HAP-1 (cell line): ENCODE measurements at regions not wholly inside any gene's neighbourhood (a gene's known extent, or its start where the extent isn't known, plus 50 kb on each side); places are given as distances from the start of the nearest gene placed in this dataset.
"Not testable (repeated sequence)": the region's sequence is repeated elsewhere in the genome, so short reads cannot be mapped to it uniquely, and the experiment has no call there.

Source experiments
- DNase-seq, 2 experiments: peaks; one replicate each; pipeline ENCODE4 v3.0.0-alpha.2; 2016 to 2020; ENCODE audit warnings: low spot score in 2 of 2
- H3K27me3 ChIP-seq: fragments of 250-450 bp; sonication (Bioruptor Pico); 2 replicates; pipeline ENCODE4 v1.5.1; 2020; ENCODE audit warnings: low read depth, mild to moderate bottlenecking, moderate library complexity
- H3K36me3 ChIP-seq: fragments of 250-450 bp; sonication (Bioruptor Pico); replicated peaks from 2 replicates; pipeline ENCODE4 v1.5.1; 2020; ENCODE audit warnings: mild to moderate bottlenecking
- H3K4me1 ChIP-seq: fragments of 250-450 bp; sonication (Bioruptor Pico); 2 replicates; pipeline ENCODE4 v1.5.1; 2020; ENCODE audit warnings: mild to moderate bottlenecking
- H3K4me3 ChIP-seq: fragments of 250-450 bp; sonication (Bioruptor Pico); 2 replicates; pipeline ENCODE4 v1.5.1; 2020; ENCODE audit warnings: mild to moderate bottlenecking, moderate library complexity
- H3K9me3 ChIP-seq: fragments of 250-450 bp; sonication (Bioruptor Pico); 2 replicates; pipeline ENCODE4 v1.5.1; 2020; ENCODE audit warnings: mild to moderate bottlenecking, moderate library complexity
- in situ Hi-C: fragments of 300-500 bp; cut with MboI; formaldehyde crosslinking; loops from 3 replicates; pipeline ENCODE4 v1.14.3; 2020; ENCODE audit warnings: low sequenced_read_pairs, inconsistent platforms, mixed read lengths

DNA sequence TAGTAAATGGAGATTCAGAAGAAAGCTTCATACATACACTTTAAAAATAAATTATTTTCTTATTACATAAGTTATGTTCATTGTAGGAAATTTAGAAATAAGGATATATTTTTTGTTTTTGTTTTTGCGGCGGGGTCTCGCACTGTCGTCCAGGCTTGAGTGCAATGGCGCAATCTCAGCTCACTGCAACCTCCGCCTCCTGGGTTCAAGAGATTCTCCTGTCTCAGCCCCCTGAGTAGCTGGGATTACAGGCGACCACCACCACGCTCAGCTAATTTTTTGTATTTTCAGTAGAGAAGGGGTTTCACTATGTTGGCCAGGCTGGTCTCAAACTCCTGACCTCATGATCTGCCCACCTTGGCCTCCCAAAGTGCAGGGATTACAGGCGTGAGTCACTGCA is 71.7 kb upstream of the TSC22D2 start:
- in situ Hi-C loops, H3K9me3 ChIP-seq, H3K27me3 ChIP-seq: not testable (repeated sequence)

DNA sequence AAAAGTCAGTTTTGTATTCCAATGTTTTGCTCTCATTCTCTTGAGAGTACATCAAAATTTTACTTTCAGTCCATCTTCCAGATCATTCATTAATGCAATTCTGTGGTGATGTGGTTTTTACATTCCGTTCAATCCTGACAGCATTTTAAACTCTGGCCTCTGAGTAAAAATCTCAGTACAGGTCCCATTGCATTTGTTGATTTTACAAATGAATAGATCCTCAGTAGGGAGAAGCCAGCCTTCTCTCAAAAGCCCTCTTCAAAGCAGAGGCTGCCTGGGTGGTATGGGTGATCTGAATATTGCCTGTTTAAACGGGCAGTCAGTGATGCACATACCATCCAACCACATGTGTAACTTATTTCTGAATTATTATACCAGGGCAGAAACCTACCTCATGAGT is 72.5 kb upstream of the TSC22D2 start:
- no peak overlapping the region for H3K4me3 ChIP-seq
- H3K9me3 ChIP-seq = no peaks in the 10 kb centered on the region
- DNase-seq = peak; percentile 22 to 25
- H3K27me3 ChIP-seq = no peaks in the 10 kb centered on the region
- H3K36me3 ChIP-seq = no peaks in the 10 kb centered on the region
- H3K4me1 ChIP-seq = peaks cover 8% of the 10 kb centered on the region; the same call in 1 of the 2 replicates
- in situ Hi-C loops = no loop called here

More for the DNA sequence above, 71.7 kb upstream of the TSC22D2 start:
- not testable (repeated sequence) for H3K36me3 ChIP-seq, H3K4me1 ChIP-seq, DNase-seq, H3K4me3 ChIP-seq

DNA sequence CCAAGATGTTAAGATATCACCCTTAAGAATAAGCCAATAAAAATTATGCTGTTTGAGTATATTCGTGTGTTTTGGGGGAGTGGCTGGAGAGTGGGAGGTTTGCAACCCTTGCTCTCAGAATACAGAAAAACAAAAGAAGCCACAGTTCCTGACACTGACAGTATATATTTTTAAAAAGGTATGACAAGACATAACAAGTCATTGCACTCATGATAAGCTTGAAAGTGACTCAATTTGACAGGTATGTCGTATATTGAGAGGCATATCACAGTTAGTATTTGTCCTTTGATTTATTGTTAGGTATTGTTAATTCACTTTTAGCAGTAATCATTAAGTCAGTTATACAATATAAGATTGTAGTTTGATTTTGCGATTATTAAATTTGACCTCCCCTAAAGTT is 73.1 kb upstream of the TSC22D2 start:
- H3K9me3 ChIP-seq = no peaks in the 10 kb centered on the region
- H3K4me3 ChIP-seq = no peak overlapping the region
- H3K4me1 ChIP-seq = peaks cover 8% of the 10 kb centered on the region; the same call in 1 of the 2 replicates
- H3K36me3 ChIP-seq = no peaks in the 10 kb centered on the region
- no peaks in the 10 kb centered on the region for H3K27me3 ChIP-seq
- in situ Hi-C loops = no loop called here
- DNase-seq = no peak

DNA sequence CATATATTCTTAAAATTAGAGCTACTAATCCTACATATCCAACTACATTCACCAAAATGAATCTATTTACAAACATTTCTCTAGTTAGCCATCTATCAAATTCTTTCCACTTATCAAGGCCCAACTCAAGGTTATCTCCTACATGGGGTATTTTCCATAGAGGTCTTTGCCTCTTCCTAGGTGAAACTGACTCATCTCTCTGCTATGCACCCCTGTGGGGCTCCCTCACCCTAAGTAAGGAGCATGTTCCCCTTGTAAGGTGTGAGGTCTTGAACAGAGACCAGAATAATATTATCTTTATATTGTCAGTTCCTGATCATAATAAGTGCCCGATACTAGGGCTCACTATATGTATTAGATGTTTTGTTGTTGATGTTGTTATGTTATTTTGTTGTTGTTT is 74.6 kb upstream of the TSC22D2 start:
- DNase-seq = no peak
- Histone ChIP-seq H3K4me3 (no peak overlapping the region), H3K9me3 (no peaks in the 10 kb centered on the region), H3K27me3 (no peaks in the 10 kb centered on the region), H3K36me3 (no peaks in the 10 kb centered on the region), H3K4me1 (peaks cover 8% of the 10 kb centered on the region; the same call in 1 of the 2 replicates)
- in situ Hi-C loops = no loop called here

DNA sequence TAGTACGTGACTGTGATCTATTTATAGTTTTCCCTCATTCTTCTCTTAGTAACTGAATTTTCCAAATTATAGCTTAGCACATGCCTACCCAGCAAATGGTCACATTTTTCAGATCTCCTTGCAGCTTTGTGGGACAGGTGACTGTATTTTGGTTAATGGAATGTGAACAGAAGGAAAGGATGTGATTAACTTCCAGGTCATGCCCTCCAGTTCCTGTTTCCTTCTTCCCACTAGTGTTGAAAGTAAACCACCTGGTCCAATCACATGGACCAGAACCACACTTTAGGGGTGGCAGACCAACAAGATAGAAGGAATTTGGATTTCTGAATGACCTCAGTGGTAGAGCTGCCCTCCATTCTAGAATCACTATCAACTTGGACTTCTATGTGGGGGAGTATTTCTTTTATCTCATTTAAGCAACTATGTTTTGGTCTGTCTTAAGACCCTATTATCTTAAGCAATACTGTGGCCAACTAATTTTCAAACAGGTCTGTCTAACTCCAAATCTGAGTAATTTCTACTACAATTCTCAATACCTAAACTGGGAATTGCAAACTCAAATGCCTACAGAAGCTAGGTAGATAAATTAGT is 76.0 kb upstream of the TSC22D2 start:
- H3K4me1 ChIP-seq = peaks cover 8% of the 10 kb centered on the region; the same call in 1 of the 2 replicates
- no peak for DNase-seq
- no peaks in the 10 kb centered on the region for H3K27me3 ChIP-seq
- no peaks in the 10 kb centered on the region for H3K9me3 ChIP-seq
- in situ Hi-C loops = no loop called here
- H3K36me3 ChIP-seq = no peaks in the 10 kb centered on the region
- H3K4me3 ChIP-seq = no peak overlapping the region

DNA sequence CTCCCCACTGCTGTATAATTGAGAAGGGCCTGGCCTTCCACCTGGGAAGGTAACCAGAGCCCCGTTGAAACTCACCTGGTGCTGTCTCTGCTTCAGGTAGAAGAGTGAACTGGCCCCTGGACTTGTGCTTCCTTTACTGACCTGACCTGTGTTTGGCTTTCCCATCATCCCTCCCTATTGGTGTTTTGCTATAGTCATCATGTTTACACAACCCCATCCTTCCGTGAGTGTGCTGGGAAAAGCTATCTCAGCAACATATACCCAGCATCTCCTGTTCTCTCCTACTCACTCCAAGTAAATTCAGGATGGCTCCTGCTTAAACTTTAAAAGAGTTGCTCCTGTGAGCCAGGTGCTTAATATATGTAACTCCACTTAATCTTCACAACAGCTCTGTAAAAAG is 77.2 kb upstream of the TSC22D2 start:
- Histone ChIP-seq H3K27me3 (no peaks in the 10 kb centered on the region), H3K4me3 (no peak overlapping the region), H3K4me1 (peaks cover 8% of the 10 kb centered on the region; the same call in 1 of the 2 replicates), H3K9me3 (no peaks in the 10 kb centered on the region), H3K36me3 (no peaks in the 10 kb centered on the region)
- DNase-seq = no peak
- in situ Hi-C loops = no loop called here

DNA sequence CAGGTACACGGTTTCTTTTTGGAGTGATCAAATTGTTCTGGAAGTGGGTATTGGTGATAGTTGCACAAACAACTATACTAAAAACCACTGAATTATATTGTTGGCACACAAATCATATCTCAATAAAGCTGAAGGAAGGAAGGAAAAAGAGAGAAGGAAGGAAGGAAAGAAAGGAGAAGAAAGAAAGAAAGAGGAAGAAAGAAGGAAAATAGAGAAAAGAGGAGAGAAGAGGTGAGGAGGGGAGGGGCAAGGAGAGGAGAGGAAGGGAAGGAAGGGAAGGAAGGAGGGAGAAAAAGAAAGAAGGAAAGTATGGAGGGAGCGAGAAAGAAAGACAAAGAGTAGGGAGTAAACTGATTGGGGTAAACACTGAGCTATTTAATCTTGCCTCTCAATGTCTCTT is 77.9 kb upstream of the TSC22D2 start:
- H3K9me3 ChIP-seq = no peaks in the 10 kb centered on the region
- no peaks in the 10 kb centered on the region for H3K27me3 ChIP-seq
- no peak for DNase-seq
- in situ Hi-C loops = no loop called here
- H3K4me3 ChIP-seq = no peak overlapping the region
- H3K4me1 ChIP-seq = 0 out of 2 replicates have a peak, but pooled peaks cover 1% of the 10 kb centered on the region
- H3K36me3 ChIP-seq = no peaks in the 10 kb centered on the region

DNA sequence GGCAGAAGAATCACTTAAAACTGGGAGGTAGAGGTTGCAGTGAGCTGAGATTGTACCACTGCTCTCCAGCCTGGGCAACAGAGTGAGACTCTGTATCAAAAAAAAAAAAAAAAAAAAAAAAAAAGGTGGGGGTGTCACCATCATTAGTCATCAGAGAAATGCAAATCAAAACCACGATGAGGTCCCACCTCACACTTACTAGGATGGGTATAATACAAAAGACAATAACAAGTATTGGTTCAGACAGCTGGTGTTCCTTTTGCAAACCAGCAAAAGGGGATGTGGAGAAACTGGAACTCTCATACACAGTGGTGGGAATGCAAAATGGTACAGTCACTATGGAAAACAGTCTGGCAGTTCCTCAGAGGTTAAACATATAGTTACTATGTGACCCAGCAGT is 78.7 kb upstream of the TSC22D2 start:
- H3K36me3 ChIP-seq = no peaks in the 10 kb centered on the region
- no peaks in the 10 kb centered on the region for H3K4me1 ChIP-seq
- in situ Hi-C loops = no loop called here
- no peaks in the 10 kb centered on the region for H3K27me3 ChIP-seq
- H3K4me3 ChIP-seq = no peak overlapping the region
- no peak for DNase-seq
- no peaks in the 10 kb centered on the region for H3K9me3 ChIP-seq

DNA sequence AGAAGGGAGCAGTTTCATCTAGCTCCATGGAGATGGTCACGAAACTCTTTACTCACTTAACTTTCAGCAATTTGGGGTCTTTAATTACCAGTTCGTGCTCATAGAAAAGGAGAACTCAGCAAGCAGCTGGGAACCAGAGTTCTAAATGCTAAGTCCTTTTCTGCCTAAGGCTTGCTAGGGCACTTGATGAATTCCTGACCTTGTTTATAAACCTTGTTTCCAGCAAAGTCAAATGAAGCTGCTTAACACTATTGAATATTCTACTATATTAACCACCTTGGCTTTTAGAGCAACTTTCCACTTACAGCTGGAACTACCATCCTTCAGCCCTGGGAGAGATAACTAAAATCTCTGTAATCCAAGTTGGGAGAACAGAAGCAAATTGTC is 79.5 kb upstream of the TSC22D2 start:
- Histone ChIP-seq H3K9me3 (no peaks in the 10 kb centered on the region), H3K4me3 (no peak overlapping the region), H3K4me1 (no peaks in the 10 kb centered on the region), H3K36me3 (no peaks in the 10 kb centered on the region), H3K27me3 (no peaks in the 10 kb centered on the region)
- DNase-seq = no peak
- in situ Hi-C loops = no loop called here

DNA sequence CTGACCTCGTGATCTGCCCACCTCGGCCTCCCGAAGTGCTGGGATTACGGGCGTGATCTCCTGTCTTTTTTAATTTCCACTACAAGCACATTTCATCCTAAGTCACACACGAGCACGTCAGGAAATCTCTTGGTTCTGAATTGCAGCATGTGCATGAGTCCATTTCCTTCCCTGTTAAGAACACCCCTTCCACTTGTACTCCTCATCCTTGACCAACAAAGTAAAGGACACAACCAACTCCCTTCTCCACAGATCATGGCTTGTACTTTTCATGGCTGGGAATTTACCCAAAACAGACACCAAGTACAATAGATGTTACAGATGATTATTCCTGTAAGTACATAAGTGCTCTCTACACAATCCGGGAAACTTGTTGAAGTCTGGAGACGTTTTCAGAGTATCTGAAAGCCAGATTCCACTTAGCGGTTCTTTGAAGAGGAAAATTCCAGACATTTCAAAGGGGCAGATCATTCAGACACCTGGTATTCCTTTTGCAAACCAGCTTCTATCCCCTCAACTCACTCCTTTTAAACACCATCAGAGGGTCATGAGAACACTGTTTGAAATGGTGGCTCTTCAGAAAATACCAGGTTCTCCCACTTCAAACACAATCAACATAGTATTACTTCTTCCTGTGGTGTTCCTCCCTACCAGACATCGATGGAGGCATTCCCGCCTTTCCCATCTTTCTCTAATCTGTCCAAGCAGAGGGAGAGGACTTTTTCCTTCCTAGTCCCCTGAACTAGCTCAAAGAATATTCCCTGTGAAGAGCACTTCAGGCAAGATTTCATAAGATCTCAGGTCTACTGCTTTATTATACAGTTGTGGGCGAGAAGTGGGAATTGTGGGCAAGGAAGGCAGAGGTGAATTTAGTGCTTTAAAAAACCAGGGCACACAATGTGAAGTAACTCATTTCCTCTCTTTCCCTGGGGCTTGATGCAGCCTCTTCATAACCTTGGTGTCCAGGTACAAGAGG is 80.1 kb upstream of the TSC22D2 start:
- H3K27me3 ChIP-seq = no peaks in the 10 kb centered on the region
- H3K9me3 ChIP-seq = no peaks in the 10 kb centered on the region
- H3K4me3 ChIP-seq = no peak overlapping the region
- no peaks in the 10 kb centered on the region for H3K36me3 ChIP-seq
- no peak for DNase-seq
- in situ Hi-C loops = no loop called here
- no peaks in the 10 kb centered on the region for H3K4me1 ChIP-seq

DNA sequence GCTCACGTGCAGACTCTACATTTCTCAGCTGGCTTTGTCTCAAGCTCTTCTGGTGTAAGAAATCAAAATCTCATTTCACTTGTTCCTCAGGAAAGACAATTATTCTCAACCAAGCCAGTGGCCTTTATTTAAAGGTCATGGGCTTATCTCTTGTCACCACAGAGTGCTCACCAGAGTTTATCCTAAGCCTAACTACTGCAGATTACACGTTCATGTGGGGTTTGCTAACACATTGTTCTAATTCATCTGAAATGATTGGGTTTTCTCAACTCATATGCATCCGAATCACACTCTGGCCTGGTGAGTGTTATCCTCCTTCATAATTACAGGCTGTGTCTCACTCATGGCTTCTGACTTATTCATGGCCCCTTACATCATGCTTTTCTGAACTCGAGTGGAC is 83.3 kb upstream of the TSC22D2 start:
- no peaks in the 10 kb centered on the region for H3K4me1 ChIP-seq
- H3K9me3 ChIP-seq = no peaks in the 10 kb centered on the region
- in situ Hi-C loops = no loop called here
- no peaks in the 10 kb centered on the region for H3K27me3 ChIP-seq
- no peaks in the 10 kb centered on the region for H3K36me3 ChIP-seq
- DNase-seq = no peak
- H3K4me3 ChIP-seq = no peak overlapping the region

DNA sequence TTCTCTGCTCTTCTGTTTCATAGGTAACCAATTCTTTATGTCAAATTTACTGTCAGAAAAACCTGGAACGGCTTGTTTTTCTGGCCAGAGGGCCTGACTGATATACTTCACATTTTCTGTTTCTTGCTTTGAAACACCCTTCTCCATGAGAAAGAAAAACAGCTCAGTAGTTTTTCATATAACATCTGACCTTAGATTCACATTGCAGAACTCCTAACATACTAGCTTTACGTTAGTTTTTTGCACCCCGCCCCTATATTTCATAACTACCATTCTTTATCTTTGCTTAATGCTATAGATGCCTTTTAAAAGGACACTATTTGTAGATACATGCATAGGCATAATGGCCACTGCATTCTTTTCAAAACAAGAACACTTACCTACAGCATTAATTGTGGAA is 83.9 kb upstream of the TSC22D2 start:
- in situ Hi-C loops = no loop called here
- no peaks in the 10 kb centered on the region for H3K9me3 ChIP-seq
- no peak for DNase-seq
- H3K27me3 ChIP-seq = no peaks in the 10 kb centered on the region
- no peaks in the 10 kb centered on the region for H3K36me3 ChIP-seq
- no peak overlapping the region for H3K4me3 ChIP-seq
- no peaks in the 10 kb centered on the region for H3K4me1 ChIP-seq

DNA sequence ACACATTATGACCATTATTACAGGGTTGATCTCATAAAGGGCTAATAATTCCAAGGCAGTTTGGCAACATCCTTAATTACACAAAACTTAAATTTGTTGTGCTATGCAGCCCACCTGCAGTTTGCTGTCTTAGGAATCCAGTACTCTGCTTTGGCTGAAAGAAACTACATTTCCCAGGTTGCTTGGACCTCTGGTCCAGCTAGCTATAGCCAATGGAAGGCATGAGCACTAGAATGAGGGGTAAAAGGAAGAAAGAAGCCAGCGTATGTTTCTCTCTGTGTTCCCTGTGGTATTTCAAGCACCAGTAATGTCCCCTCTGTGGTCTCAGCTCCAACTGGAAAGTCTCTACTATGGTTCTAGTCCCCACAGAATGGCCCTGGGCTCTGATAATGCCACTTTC is 84.3 kb upstream of the TSC22D2 start:
- Histone ChIP-seq H3K36me3 (no peaks in the 10 kb centered on the region), H3K9me3 (no peaks in the 10 kb centered on the region), H3K4me3 (no peak overlapping the region), H3K4me1 (no peaks in the 10 kb centered on the region), H3K27me3 (no peaks in the 10 kb centered on the region)
- in situ Hi-C loops = no loop called here
- no peak for DNase-seq

DNA sequence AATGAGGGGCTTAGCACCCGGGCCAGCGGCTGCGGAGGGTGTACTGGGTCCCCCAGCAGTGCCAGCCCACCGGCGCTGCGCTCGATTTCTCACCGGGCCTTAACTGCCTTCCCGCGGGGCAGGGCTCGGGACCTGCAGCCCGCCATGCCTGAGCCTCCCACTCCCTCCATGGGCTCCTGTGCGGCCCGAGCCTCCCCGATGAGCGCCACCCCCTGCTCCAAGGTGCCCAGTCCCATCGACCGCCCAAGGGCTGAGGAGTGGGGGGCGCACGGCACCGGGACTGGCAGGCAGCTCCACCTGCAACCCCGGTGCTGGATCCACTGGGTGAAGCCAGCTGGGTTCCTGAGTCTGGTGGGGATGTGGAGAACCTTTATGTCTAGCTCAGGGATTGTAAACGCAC is 85.0 kb upstream of the TSC22D2 start:
- H3K9me3 ChIP-seq, DNase-seq, H3K27me3 ChIP-seq, in situ Hi-C loops, H3K4me1 ChIP-seq, H3K36me3 ChIP-seq, H3K4me3 ChIP-seq: not testable (repeated sequence)
